SW480 (cell line): ENCODE measurements at regions not wholly inside any gene's neighbourhood (a gene's known extent, or its start where the extent isn't known, plus 50 kb on each side); places are given as distances from the start of the nearest gene placed in this dataset.
"Not testable (repeated sequence)": the region's sequence is repeated elsewhere in the genome, so short reads cannot be mapped to it uniquely, and the experiment has no call there.

Source experiments
- DNase-seq: peaks from one replicate; pipeline ENCODE4 v3.0.0-alpha.2; 2016; ENCODE audit warnings: low spot score

DNA sequence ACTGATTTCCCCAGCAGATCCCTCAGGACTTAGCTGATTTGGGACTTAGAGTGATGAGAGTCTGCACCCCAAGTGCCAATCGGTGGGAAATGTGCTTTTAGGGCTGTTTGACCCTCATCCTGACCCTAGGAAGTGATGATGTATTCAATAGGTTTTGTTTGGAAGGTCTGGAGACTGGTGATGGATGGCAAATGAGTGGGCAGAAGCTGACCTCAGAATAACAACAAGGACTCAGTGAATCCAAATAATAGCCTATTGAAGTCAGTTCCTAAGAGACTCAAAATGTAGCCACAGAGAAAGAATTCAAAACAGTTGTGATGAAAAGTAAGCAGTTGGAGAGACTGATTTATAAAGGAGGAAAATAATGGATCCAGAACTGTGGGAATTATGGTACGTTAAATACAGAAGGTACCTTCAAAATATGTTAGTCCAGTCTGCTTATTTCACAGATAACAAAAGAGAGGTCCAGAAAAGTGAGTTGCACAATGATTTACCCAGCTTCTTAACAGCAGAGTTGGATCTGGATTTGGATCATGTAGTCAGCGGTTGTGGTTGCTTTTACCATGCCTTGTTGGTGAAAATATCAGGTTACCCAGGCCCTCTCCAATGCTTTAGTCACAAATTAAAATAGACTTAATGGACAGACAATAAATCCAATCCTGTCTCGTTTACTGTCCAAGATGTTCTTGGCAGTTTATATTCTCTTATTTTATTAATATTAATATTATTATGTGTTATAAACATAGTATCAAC, 123.0 kb upstream of the PTBP2 start:
- no peak for DNase-seq

GRCh38 chr1:96604620-96605019, 117.0 kb upstream of the PTBP2 start:
- not testable (repeated sequence) for DNase-seq

DNA sequence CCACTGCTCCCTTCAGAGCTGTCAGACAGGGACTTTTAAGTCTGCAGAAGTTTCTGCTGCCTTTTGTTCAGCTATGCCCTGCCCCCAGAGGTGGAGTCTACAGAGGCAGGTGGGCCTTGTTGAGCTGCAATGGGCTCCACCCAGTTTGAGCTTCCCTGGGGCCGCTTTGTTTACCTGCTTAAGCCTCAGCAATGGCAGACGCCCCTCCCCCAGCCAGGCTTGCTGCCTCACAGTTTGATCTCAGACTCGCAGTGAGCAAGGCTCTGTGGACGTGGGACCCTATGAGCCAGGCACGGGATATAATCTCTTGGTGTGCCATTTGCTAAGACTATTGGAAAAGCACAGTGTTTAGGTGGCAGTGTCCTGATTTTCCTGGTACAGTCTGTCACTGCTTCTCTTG, 104.2 kb upstream of the PTBP2 start:
- not testable (repeated sequence) for DNase-seq

DNA sequence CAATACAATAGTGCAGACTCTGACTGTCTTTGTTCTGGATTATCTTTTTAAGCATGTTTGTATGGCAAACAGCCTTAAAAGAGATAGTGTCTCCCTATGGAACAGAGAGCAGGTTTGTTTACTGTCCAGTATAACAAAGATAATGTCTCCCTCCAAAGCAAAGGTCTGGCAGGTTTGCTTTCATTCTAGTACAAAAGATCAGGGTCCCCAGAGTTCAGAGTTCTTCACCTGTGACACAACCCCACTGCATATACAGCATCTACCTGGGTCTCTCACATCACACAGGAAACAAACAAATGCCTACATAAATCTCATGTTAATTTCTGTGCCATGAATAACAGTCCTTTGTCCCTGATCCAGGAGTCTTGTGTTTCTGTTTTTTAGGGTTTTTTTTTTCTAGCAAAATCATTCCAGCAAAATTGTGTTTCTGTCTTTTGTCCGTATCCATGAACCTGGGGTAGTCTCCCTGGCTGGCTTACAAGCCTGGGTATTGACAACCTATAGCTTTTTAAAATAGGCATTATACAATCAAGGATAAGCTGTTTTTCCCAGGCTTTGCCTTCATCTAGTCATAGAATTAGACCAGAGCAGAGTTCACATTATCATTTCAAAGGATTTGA, 89.4 kb upstream of the PTBP2 start:
- DNase-seq: no peak

DNA sequence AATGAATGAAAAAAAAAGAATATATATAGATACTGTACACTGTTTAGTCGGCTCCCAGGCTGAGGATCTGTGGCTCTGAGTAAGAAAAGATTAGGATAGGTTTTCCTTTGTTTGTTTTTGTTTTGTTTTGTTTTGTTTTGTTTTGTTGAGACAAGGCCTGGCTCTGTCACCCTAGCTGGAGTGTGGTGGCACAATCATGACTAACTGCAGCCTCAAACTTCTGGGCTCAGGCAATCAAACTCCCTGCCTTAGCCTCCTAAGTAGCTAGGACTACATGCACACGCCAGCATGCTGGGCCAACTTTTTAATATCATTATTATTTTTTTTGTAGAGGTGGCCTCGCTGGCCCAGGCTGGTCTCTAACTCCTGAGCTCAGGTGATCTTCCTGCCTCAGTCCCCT, 87.9 kb upstream of the PTBP2 start:
- no peak for DNase-seq

- DNase-seq: no peak
Observed at GRCh38 chr1:96634883-96635282, 86.7 kb upstream of the PTBP2 start.

DNA sequence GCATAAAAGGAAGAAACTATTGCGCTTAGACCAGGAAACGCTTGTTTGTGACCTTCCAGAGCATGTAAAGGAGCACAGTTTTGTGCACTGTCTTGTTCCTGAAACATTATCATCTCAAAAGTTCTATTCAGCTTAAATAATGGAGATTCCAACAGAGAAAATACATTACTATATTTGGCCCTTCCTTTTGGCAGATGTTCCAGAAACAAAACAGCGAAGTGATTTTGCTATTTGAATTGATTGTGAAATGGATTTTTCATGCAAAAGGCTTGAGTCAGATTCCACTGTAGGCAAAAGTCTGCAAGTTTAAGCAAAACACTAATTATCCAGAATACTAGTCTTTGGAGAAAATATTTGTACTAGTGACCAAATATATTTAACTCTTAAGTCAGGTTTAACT, 80.3 kb upstream of the PTBP2 start:
- DNase-seq: no peak

- DNase-seq: no peak
Observed at GRCh38 chr1:96643519-96643918, 78.1 kb upstream of the PTBP2 start.

- DNase-seq: no peak
Observed at GRCh38 chr1:96649301-96649700, 72.3 kb upstream of the PTBP2 start.

- no peak for DNase-seq
Observed at GRCh38 chr1:96651517-96651916, 70.1 kb upstream of the PTBP2 start.

- DNase-seq: no peak
Observed at GRCh38 chr1:96660051-96660450, 61.5 kb upstream of the PTBP2 start.

DNA sequence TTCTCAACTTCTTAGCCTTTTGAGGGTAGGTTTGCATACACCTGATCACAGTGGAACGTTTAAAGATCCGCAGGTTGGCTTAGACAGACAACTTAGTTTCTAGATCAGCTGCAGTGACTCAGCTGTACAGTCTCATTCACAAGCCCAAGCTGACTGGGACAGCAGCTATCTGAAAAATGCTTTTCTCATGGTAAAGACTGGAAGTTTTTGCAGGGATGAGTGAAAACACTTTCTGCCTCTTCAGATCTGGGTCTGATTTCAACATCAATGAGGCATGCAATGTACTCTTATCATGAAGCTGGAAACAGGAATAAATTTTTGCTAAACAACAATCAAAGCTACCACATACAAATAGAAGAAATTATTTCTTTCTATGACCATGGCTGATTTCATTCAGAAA, 61.1 kb upstream of the PTBP2 start:
- no peak for DNase-seq
